ENCODE measurements at regions not wholly inside any gene's neighbourhood (a gene's known extent, or its start where the extent isn't known, plus 50 kb on each side); places are given as distances from the start of the nearest gene placed in this dataset.

- no peak for DNase-seq (ENCODE audit: low spot score)
Measured at GRCh38 chr6:105608711-105609374, 206.0 kb upstream of the PREP start.

GRCh38 chr6:105607636-105608621, 205.0 kb upstream of the PREP start:
- no peak for DNase-seq (ENCODE audit: low spot score)

- no peak for DNase-seq (ENCODE audit: low spot score)
Measured at GRCh38 chr6:105606831-105607463, 204.1 kb upstream of the PREP start.

DNA sequence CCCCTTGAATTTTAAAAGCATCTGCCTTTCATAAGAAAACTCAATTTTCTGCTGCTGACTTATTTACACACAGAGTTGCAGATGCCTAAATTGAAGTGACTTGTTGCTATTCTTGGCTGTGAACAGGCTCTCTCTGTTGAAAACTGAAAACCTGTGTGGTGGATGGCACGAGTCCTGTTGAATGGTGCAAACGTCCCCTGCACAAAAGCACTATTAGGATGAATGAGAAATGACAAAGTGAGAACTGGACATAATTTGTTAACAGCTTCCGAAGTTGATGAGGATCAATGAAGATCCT, 201.7 kb upstream of the PREP start:
- no peak for DNase-seq (ENCODE audit: low spot score)

DNA sequence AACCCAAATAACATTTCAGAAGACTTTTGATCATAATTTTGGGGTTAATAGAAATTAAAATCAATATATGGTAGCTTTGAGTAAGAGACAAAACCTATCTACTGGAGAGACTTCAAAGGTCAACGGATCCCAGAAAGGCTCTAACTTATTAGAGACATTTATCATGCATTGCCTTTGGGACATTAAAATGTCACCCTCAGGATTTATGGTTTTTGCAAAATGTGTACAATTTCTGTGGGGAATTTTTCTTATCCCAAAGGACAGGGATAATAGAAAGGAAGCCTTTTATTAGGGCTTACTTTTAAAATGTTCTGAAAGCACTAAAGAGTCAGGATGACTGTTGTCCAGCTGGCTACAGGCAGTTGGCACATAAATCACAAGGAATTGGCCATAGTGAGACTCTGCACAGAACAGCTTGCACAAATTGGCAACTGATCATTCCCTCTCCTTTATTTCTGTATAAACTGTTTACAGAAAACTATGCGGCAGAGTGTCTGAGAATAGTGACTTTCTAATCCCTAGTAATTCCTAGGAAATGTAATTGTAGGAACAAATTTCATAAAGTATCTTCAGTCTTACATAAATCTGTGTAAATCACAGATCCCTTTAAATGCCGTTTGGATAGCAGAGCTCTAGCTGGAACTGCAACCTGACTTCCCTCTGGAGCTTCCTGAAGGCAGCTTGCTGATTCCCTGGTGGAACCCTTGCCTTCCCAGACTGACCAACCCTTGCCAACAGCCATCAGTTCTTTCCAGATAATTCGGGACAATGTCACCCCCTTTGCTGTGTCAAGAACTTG, 201.1 kb upstream of the PREP start:
- DNase-seq (ENCODE audit: low spot score), result no peak

GRCh38 chr6:105601541-105602236, 198.8 kb upstream of the PREP start:
- DNase-seq (ENCODE audit: low spot score), result peak; percentile 14

DNA sequence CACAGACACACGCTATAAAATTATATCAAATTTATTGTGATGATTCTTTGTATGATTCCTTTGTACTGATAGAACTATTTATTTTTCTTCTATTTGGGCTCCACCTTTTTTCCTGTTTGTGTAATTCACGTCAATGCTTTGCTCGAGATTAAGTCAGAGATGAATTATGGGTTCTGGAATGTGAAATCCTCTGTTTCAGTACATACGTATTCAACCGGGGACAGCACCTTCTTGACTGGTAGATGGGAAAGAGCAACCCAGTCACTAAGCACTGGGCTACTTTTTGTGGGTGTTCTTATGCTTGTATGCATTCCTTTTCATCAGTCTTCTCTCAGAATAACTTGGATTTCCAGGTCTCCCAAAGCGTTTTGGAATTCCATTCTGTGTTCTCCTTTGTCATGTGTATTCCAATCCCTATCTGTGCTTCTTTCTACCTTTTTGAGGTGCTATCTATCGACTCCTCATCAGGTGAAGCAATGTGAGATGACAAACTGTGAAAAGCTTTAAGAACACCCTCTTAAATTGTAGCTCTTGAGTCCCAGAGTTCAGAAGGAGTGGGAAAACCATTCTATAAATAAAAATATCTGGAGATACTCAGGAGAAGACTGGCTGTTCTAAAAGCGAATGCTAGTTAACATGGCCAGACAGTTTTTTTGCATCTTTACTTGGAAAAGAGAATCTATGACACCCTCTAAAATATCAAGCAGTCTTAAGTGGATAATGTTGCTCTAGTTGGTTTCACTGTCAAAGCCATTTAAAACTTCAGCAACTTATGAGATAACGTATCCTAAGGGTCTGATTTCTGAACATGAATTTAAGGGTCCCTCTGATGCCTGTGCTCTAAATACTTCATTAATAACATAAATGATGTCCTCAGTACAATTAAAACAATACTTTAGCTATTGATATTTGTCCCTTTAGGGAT, 197.7 kb upstream of the PREP start:
- no peak for DNase-seq (ENCODE audit: low spot score)

- no peak for DNase-seq (ENCODE audit: low spot score)
Measured at GRCh38 chr6:105598264-105598663, 195.4 kb upstream of the PREP start.

DNA sequence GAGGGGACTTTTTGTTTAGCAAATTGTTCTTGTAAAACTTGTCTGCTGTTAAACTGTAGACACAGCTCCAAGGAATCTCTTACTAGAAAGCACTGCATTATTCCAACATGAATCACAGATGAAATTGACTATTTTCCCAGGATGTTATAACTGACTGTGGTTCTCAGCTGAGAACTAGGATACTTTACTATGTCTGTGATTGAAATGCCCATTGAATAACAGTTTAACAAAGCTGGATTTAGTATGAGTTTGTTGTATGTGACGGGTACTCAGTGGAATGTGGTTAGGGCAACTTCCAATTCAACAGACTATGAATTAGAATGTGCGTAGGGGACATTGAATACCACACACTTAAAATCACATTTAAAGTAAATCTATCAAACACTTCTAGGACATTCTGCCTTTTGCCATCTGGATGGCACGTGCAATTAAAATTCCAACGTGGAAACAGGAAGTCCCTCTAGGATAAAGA, 193.4 kb upstream of the PREP start:
- peak; percentile 59 for DNase-seq (ENCODE audit: low spot score)

GRCh38 chr6:105595829-105596228, 192.9 kb upstream of the PREP start:
- no peak for DNase-seq (ENCODE audit: low spot score)

GRCh38 chr6:105594821-105595220, 191.9 kb upstream of the PREP start:
- DNase-seq (ENCODE audit: low spot score), result no peak

GRCh38 chr6:105593805-105594671, 191.2 kb upstream of the PREP start:
- no peak for DNase-seq (ENCODE audit: low spot score)

GRCh38 chr6:105593056-105593690, 190.3 kb upstream of the PREP start:
- DNase-seq (ENCODE audit: low spot score), result no peak

DNA sequence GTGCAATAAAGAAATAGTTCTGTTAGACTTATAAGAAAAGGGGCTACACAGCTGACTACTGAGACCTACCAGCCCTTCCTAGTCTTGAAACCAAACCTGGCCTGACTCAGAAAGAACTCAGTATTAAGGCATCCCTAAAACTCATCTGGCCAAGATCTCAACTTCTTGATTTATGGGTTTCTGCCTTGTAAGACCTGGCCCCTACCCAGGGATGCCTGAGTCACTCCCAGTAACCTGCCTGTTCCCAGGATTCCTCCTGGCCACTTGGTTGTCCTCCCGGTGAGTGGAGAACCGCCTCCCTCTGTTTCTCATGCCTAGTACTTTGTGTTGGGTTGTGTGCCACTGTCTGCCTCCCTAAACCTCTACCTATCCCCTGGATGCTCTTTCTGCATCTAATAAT, 189.4 kb upstream of the PREP start:
- peak; percentile 21 for DNase-seq (ENCODE audit: low spot score)

- no peak for DNase-seq (ENCODE audit: low spot score)
Measured at GRCh38 chr6:105591053-105591452, 188.2 kb upstream of the PREP start.

GRCh38 chr6:105588123-105588710, 185.3 kb upstream of the PREP start:
- no peak for DNase-seq (ENCODE audit: low spot score)

GRCh38 chr6:105587349-105588122, 184.7 kb upstream of the PREP start:
- DNase-seq (ENCODE audit: low spot score), result peak; percentile 5
